ENCODE measurements at regions not wholly inside any gene's neighbourhood (a gene's known extent, or its start where the extent isn't known, plus 50 kb on each side); places are given as distances from the start of the nearest gene placed in this dataset.

- Histone ChIP-seq H3K9ac (ENCODE audit: insufficient read depth, low read length, poor library complexity, severe bottlenecking) (no peak overlapping the region), H3K4me2 (replicated peaks; ENCODE audit: extremely low read depth, low read length, poor library complexity, severe bottlenecking) (no peak overlapping the region), H3K9me3 (replicated peaks in 1 of 2; ENCODE audit: control insufficient read depth in 1 of 2, insufficient read depth in 1 of 2, low read length in 2 of 2) (peaks cover 2 to 11% of the 10 kb centered on the region in 2 donors), H3K36me3 (replicated peaks in 1 of 2; ENCODE audit: control insufficient read depth in 1 of 2, insufficient read depth in 2 of 2, low read length in 2 of 2) (no peaks in the 10 kb centered on the region), H3K79me2 (ENCODE audit: insufficient read depth, low read length) (no peaks in the 10 kb centered on the region), H3K27me3 (ENCODE audit: control insufficient read depth in 2 of 2, insufficient read depth in 2 of 2, low read length in 2 of 2) (no peaks in the 10 kb centered on the region), H3K27ac (ENCODE audit: low read depth in 1 of 2, low read length in 2 of 2) (no peak overlapping the region), H4K20me1 (ENCODE audit: insufficient read depth, low read length) (no peaks in the 10 kb centered on the region), H2AFZ (ENCODE audit: insufficient read depth, low read depth, low read length, poor library complexity, severe bottlenecking) (no peak overlapping the region), H3K4me3 (replicated peaks in 1 of 3; ENCODE audit: low read depth in 2 of 3, low read length in 3 of 3) (no peak overlapping the region), H3K4me1 (ENCODE audit: control insufficient read depth in 1 of 2, insufficient read depth in 2 of 2, low read length in 2 of 2) (no peaks in the 10 kb centered on the region)
- no peak overlapping the region for H3K4me3 Mint-ChIP-seq
- no peak for TF ChIP-seq CTCF (IDR thresholded peaks at IDR 0.05)
- peaks cover 0 to 1% (median 0%) of the 10 kb centered on the region in 3 donors for H3K27me3 Mint-ChIP-seq (ENCODE audit: low read depth in 3 of 3)
- no peak overlapping the region for H3K27ac Mint-ChIP-seq
- H3K36me3 Mint-ChIP-seq: no peaks in the 10 kb centered on the region
- H3K9me3 Mint-ChIP-seq: peaks cover 0 to 7% (median 3%) of the 10 kb centered on the region in 7 donors
- DNase-seq: no peak
- intact Hi-C loops (cut with micrococcal nuclease): no loop called here
- H3K4me1 Mint-ChIP-seq: no peaks in the 10 kb centered on the region
Measured at GRCh38 chr14:82362452-82362851, 828.8 kb upstream of the SEL1L start.

GRCh38 chr14:82365471-82365870 is 831.8 kb upstream of the SEL1L start:
- intact Hi-C loops (cut with micrococcal nuclease): no loop called here
- Histone ChIP-seq H3K27ac (ENCODE audit: low read depth in 1 of 2, low read length in 2 of 2) (no peak overlapping the region), H3K27me3 (ENCODE audit: control insufficient read depth in 2 of 2, insufficient read depth in 2 of 2, low read length in 2 of 2) (no peaks in the 10 kb centered on the region), H3K9me3 (replicated peaks in 1 of 2; ENCODE audit: control insufficient read depth in 1 of 2, insufficient read depth in 1 of 2, low read length in 2 of 2) (peaks cover 11 to 12% of the 10 kb centered on the region in 2 donors), H4K20me1 (ENCODE audit: insufficient read depth, low read length) (no peaks in the 10 kb centered on the region), H3K9ac (ENCODE audit: insufficient read depth, low read length, poor library complexity, severe bottlenecking) (no peak overlapping the region), H3K4me2 (replicated peaks; ENCODE audit: extremely low read depth, low read length, poor library complexity, severe bottlenecking) (no peak overlapping the region), H3K36me3 (replicated peaks in 1 of 2; ENCODE audit: control insufficient read depth in 1 of 2, insufficient read depth in 2 of 2, low read length in 2 of 2) (no peaks in the 10 kb centered on the region), H3K4me1 (ENCODE audit: control insufficient read depth in 1 of 2, insufficient read depth in 2 of 2, low read length in 2 of 2) (no peaks in the 10 kb centered on the region), H3K79me2 (ENCODE audit: insufficient read depth, low read length) (no peaks in the 10 kb centered on the region), H3K4me3 (replicated peaks in 1 of 3; ENCODE audit: low read depth in 2 of 3, low read length in 3 of 3) (no peak overlapping the region), H2AFZ (ENCODE audit: insufficient read depth, low read depth, low read length, poor library complexity, severe bottlenecking) (no peak overlapping the region)
- no peak overlapping the region for H3K27ac Mint-ChIP-seq
- H3K36me3 Mint-ChIP-seq: no peaks in the 10 kb centered on the region
- TF ChIP-seq CTCF (IDR thresholded peaks at IDR 0.05): no peak
- H3K27me3 Mint-ChIP-seq (ENCODE audit: low read depth in 3 of 3): peaks cover 0 to 3% (median 0%) of the 10 kb centered on the region in 3 donors
- H3K4me1 Mint-ChIP-seq: no peaks in the 10 kb centered on the region
- peaks cover 0 to 17% (median 2%) of the 10 kb centered on the region in 7 donors for H3K9me3 Mint-ChIP-seq
- no peak for DNase-seq
- WGBS (ENCODE audit: insufficient coverage): 97% methylated on average over 3 of the region's 4 CpGs
- H3K4me3 Mint-ChIP-seq: no peak overlapping the region

Data from CD14-positive monocyte (primary cell).